Pancreas (tissue), 10 donors: ENCODE measurements at regions not wholly inside any gene's neighbourhood (a gene's known extent, or its start where the extent isn't known, plus 50 kb on each side); places are given as distances from the start of the nearest gene placed in this dataset.

Experiments
- ATAC-seq, 4 donors: fragments of 200-7000 bp; cut with Tn5 transposase; one replicate each; pipeline versions ENCODE4 v1.8.0 to v1.9.1; 2020; ENCODE audit warnings: mild to moderate bottlenecking in 4 of 4, moderate library complexity in 4 of 4
- DNase-seq, 6 donors: peaks; one replicate each; pipeline ENCODE4 v3.0.0-alpha.2; 2020
- FAIRE-seq: peaks from 2 replicates; lab custom pipeline; 2012; peaks lifted over from hg19 to GRCh38; lab: Jason Lieb, UNC
- H3K27ac ChIP-seq, 4 donors: fragments of 200-600 bp; sonication (generic); 1 replicate in 3 of 4; 2 replicates in 1 of 4; pipeline versions ENCODE4 v1.5.0 to v1.8.0; 2020
- H3K27me3 ChIP-seq, 4 donors: fragments of 200-600 bp; one replicate each; pipeline ENCODE4 v1.8.0; 2021
- H3K36me3 ChIP-seq, 3 donors: fragments of 200-600 bp; sonication (generic) in 1 of 3; one replicate each; pipeline versions ENCODE4 v1.5.0 to v1.8.0; 2020 to 2021
- H3K4me1 ChIP-seq, 3 donors: fragments of 200-600 bp; one replicate each; pipeline ENCODE4 v1.8.0; 2021
- H3K4me3 ChIP-seq, 4 donors: fragments of 200-600 bp; sonication (generic) in 2 of 4; one replicate each; pipeline versions ENCODE4 v1.5.0 to v1.8.0; 2020 to 2021
- H3K9me3 ChIP-seq, 4 donors: fragments of 200-600 bp; one replicate each; pipeline ENCODE4 v1.8.0; 2021
- CTCF ChIP-seq, 4 donors: fragments of 200-600 bp; sonication (generic) in 3 of 4; IDR thresholded peaks; one replicate each; pipeline versions ENCODE4 v1.5.0 to v1.8.0; 2021; ENCODE audit warnings: antibody characterized with exemption in 4 of 4
- WGBS, 2 donors: extraction: QIAGEN DNeasy Blood & Tissue Kit; methylation state at CpG; one replicate each; pipeline ENCODE4 v1.1.7; 2013; 5-methylcytosine and 5-hydroxymethylcytosine counted together
- intact Hi-C, 3 donors: fragments of 100-400 bp; cut with DNase I; formaldehyde crosslinking; loops; one replicate each; pipeline versions ENCODE4 v1.11.1 to v1.14.2; 2022
- donor health status: healthy with polysubstance abuse.
- donor health status: DM: no; HTN: no; CAD: no; lungs with moderate emphysema.
- donor health status: DM: no; HTN: no; CAD: no.
- donor health status: control.
- donor health status: control.
- donor health status: Bipolar disorder and iron deficiency.
- donor health status: DM: yes; HTN: yes; CAD: no.
- donor health status: DM: no; HTN: no; CAD: no.
- donor health status: DM: no; HTN: no; CAD: no.
- donor health status: DM: yes; HTN: yes; CAD: no.

- intact Hi-C loops = no loop called here
- Histone ChIP-seq H3K4me3 (no peak overlapping the region), H3K27me3 (no peaks in the 10 kb centered on the region), H3K36me3 (no peaks in the 10 kb centered on the region), H3K4me1 (no peaks in the 10 kb centered on the region), H3K27ac (no peak overlapping the region), H3K9me3 (no peaks in the 10 kb centered on the region)
- WGBS, 2 donors = 63 to 67% methylated on average over 4 of the region's 4 CpGs
- TF ChIP-seq CTCF (IDR thresholded peaks at IDR 0.05) = no peak
- ATAC-seq (no peak), DNase-seq (no peak), FAIRE-seq (no peak)
Measured at GRCh38 chr3:24748520-24748919, 253.9 kb upstream of the THRB start.

- Histone ChIP-seq H3K36me3 (no peaks in the 10 kb centered on the region), H3K4me1 (no peaks in the 10 kb centered on the region), H3K4me3 (no peak overlapping the region), H3K27ac (no peak overlapping the region), H3K27me3 (no peaks in the 10 kb centered on the region), H3K9me3 (no peaks in the 10 kb centered on the region)
- FAIRE-seq (no peak), ATAC-seq (no peak), DNase-seq (no peak)
- intact Hi-C loops = no loop called here
- 83 to 90% methylated on average over 1 of the region's 1 CpG for WGBS, 2 donors
- no peak for TF ChIP-seq CTCF (IDR thresholded peaks at IDR 0.05)
Measured at GRCh38 chr3:24751020-24751419, 256.4 kb upstream of the THRB start.

- intact Hi-C loops = no loop called here
Measured at GRCh38 chr3:24756101-24756888, 261.6 kb upstream of the THRB start.

GRCh38 chr3:24763393-24763792 is 268.7 kb upstream of the THRB start:
- TF ChIP-seq CTCF (IDR thresholded peaks at IDR 0.05) = no peak
- Histone ChIP-seq H3K9me3 (no peaks in the 10 kb centered on the region), H3K4me3 (no peak overlapping the region), H3K4me1 (no peaks in the 10 kb centered on the region), H3K36me3 (no peaks in the 10 kb centered on the region), H3K27ac (no peak overlapping the region), H3K27me3 (no peaks in the 10 kb centered on the region)
- 71 to 81% methylated on average over 11 of the region's 11 CpGs for WGBS, 2 donors
- DNase-seq (no peak), ATAC-seq (no peak), FAIRE-seq (no peak)
- intact Hi-C loops = loop anchor here in 1 of 3 donors (10.0 kb wide), 1 partner anchor 821 kb away; no protein-coding TSS in a partner anchor

More at GRCh38 chr3:24756101-24756888, 261.6 kb upstream of the THRB start:
- ATAC-seq (no peak), FAIRE-seq (no peak), DNase-seq (no peak)
- Histone ChIP-seq H3K4me3 (no peak overlapping the region), H3K4me1 (no peaks in the 10 kb centered on the region), H3K9me3 (no peaks in the 10 kb centered on the region), H3K36me3 (no peaks in the 10 kb centered on the region), H3K27ac (no peak overlapping the region), H3K27me3 (no peaks in the 10 kb centered on the region)
- TF ChIP-seq CTCF (IDR thresholded peaks at IDR 0.05) = no peak
- WGBS, 2 donors = 69% methylated on average over 4 of the region's 4 CpGs
